GM13976 (cell line): ENCODE measurements at regions not wholly inside any gene's neighbourhood (a gene's known extent, or its start where the extent isn't known, plus 50 kb on each side); places are given as distances from the start of the nearest gene placed in this dataset.
"Not testable (repeated sequence)": the region's sequence is repeated elsewhere in the genome, so short reads cannot be mapped to it uniquely, and the experiment has no call there.

Source experiments
- DNase-seq: peaks from one replicate; pipeline ENCODE4 v3.0.0; 2012; ENCODE audit warnings: low spot score
- CTCF ChIP-seq: IDR thresholded peaks from 2 replicates; pipeline ENCODE4 v1.5.1; 2012; ENCODE audit warnings: borderline replicate concordance, mild to moderate bottlenecking; ENCODE audit not compliant: insufficient read depth; ENCODE audit errors: extremely low read depth, missing control alignments, control extremely low read depth
- in situ Hi-C: fragments of 300-500 bp; cut with MboI; formaldehyde crosslinking; loops from one replicate; pipeline ENCODE4 v1.12.0; 2022; ENCODE audit warnings: low sequenced_read_pairs, mixed read lengths, inconsistent platforms; ENCODE audit not compliant: unreplicated experiment

- in situ Hi-C loops, result no loop called here
- no peak for DNase-seq
- TF ChIP-seq CTCF, result no peak
These were observed 105.4 kb upstream of the DIAPH2 start for GRCh38 chrX:96579252-96579651.

- no peak for DNase-seq
- in situ Hi-C loops, result no loop called here
- TF ChIP-seq CTCF, result no peak
These were observed 94.2 kb upstream of the DIAPH2 start for GRCh38 chrX:96590403-96590802.

DNA sequence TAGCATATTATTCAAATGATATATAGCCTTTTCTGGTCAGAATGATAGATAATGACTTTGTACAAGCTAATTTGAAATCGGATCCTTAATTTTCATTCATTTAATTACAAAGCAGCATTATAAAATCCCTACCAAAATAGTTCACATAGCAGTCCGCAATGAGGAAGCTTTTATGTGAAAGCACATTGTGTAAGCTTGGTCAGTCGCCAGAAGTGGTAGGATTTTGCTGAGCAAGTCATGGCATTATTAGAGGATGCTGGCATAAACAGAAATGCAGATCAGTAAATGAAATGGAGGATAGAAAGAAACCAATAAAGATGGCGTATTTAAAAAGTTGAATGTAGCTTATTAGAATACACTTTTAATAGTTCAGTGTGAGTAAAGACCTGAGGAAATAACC lies 93.2 kb upstream of the DIAPH2 start:
- TF ChIP-seq CTCF, result no peak
- DNase-seq, result no peak
- in situ Hi-C loops, result no loop called here

GRCh38 chrX:96597847-96598246 lies 86.8 kb upstream of the DIAPH2 start:
- in situ Hi-C loops, DNase-seq: not testable (repeated sequence)

- in situ Hi-C loops, result no loop called here
- no peak for DNase-seq
- no peak for TF ChIP-seq CTCF
These were observed 72.9 kb upstream of the DIAPH2 start for GRCh38 chrX:96611619-96612362.

DNA sequence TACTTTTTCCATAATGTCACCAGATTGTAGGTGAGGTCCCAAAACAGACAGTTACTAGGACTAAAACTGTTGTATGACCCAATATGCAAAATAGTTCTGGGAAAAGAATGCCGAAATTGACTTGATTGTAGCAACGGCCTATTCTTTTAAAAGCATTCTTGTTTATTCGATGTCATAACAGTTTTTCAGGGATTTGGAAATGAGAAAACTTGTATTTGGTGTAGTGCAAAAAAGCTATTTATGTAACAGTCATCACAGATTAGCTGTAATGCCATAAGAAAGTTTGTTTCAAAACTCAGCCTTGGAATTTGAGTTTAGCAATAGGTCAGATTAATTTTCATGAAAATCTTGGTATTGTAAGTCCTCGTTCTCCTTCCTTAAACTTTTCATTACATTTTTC lies 69.2 kb upstream of the DIAPH2 start:
- no peak for DNase-seq
- TF ChIP-seq CTCF, result no peak
- in situ Hi-C loops, result no loop called here

DNA sequence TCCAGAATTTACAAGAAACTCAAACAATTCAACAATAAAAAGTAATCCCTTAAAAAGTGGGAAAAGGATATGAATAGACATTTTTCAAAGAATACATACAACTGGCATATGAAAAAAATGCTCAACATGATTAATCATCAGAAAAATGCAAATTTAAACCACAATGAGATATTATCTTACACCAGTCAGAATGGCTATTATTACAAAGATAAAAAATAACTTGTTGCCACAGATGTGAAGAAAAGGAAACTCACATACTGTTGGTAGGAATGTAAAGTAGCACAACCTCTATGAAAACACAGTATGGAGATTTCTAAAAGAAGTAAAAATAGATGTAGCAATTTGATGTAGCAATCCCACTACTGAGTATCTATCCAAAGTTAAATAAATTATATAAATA lies 65.1 kb upstream of the DIAPH2 start:
- TF ChIP-seq CTCF, result no peak
- in situ Hi-C loops, result no loop called here
- DNase-seq, result no peak
